Astrocyte (in vitro differentiated cells and primary cell): ENCODE measurements at regions not wholly inside any gene's neighbourhood (a gene's known extent, or its start where the extent isn't known, plus 50 kb on each side); places are given as distances from the start of the nearest gene placed in this dataset.

Source experiments
- DNase-seq: peaks from one replicate; pipeline ENCODE4 v3.0.0-alpha.2; 2010; ENCODE audit warnings: low read depth
- FAIRE-seq: peaks from 2 replicates; lab custom pipeline; 2011; peaks lifted over from hg19 to GRCh38; lab: Jason Lieb, UNC
- H2AFZ ChIP-seq: 2 replicates; pipeline ENCODE4 v1.6.0; 2012; ENCODE audit warnings: low read depth, low read length, inconsistent platforms
- H3K27ac ChIP-seq: 2 replicates; pipeline ENCODE4 v1.5.1; 2011; ENCODE audit warnings: low read depth, low read length, inconsistent platforms
- H3K27me3 ChIP-seq: 2 replicates; pipeline ENCODE4 v1.6.0; 2011; ENCODE audit warnings: low read length, inconsistent platforms; ENCODE audit not compliant: insufficient read depth
- H3K36me3 ChIP-seq: 2 replicates; pipeline ENCODE4 v1.5.1; 2011; ENCODE audit warnings: low read length, inconsistent platforms; ENCODE audit not compliant: insufficient read depth
- H3K4me1 ChIP-seq: 2 replicates; pipeline ENCODE4 v1.5.1; 2011; ENCODE audit warnings: low read length, inconsistent platforms; ENCODE audit not compliant: insufficient read depth
- H3K4me2 ChIP-seq: 2 replicates; pipeline ENCODE4 v1.6.0; 2012; ENCODE audit warnings: low read length, inconsistent platforms
- H3K4me3 ChIP-seq: 2 replicates; pipeline ENCODE4 v1.5.1; 2011; ENCODE audit warnings: low read depth, mild to moderate bottlenecking, low read length, inconsistent platforms; ENCODE audit not compliant: insufficient read depth
- H3K79me2 ChIP-seq: 2 replicates; pipeline ENCODE4 v1.6.0; 2012; ENCODE audit warnings: mild to moderate bottlenecking, low read length, inconsistent platforms; ENCODE audit not compliant: insufficient read depth
- H3K9ac ChIP-seq: 2 replicates; pipeline ENCODE4 v1.6.0; 2012; ENCODE audit warnings: mild to moderate bottlenecking, low read length, inconsistent platforms
- H3K9me3 ChIP-seq: 2 replicates; pipeline ENCODE4 v1.5.1; 2012; ENCODE audit warnings: low read depth, mild to moderate bottlenecking, low read length, inconsistent platforms; ENCODE audit not compliant: insufficient read depth
- H4K20me1 ChIP-seq: 2 replicates; pipeline ENCODE4 v1.6.0; 2012; ENCODE audit warnings: low read length, inconsistent platforms; ENCODE audit not compliant: insufficient read depth
- H3K27ac Mint-ChIP-seq: one replicate; pipeline ENCODE4 v1.8.0; 2021; ENCODE audit warnings: mild to moderate bottlenecking, mixed read lengths; ENCODE audit not compliant: unreplicated experiment
- H3K27me3 Mint-ChIP-seq: one replicate; pipeline ENCODE4 v1.8.0; 2021; ENCODE audit warnings: low read depth, mixed read lengths; ENCODE audit not compliant: unreplicated experiment
- H3K36me3 Mint-ChIP-seq: one replicate; pipeline ENCODE4 v1.8.0; 2021; ENCODE audit warnings: low read depth, mixed read lengths; ENCODE audit not compliant: unreplicated experiment
- H3K4me1 Mint-ChIP-seq: one replicate; pipeline ENCODE4 v1.8.0; 2021; ENCODE audit warnings: low read depth, mixed read lengths; ENCODE audit not compliant: unreplicated experiment
- H3K4me3 Mint-ChIP-seq: one replicate; pipeline ENCODE4 v1.8.0; 2021; ENCODE audit warnings: mild to moderate bottlenecking, moderate library complexity, mixed read lengths; ENCODE audit not compliant: unreplicated experiment
- H3K9me3 Mint-ChIP-seq: one replicate; pipeline ENCODE4 v1.8.0; 2021; ENCODE audit warnings: mild to moderate bottlenecking, mixed read lengths; ENCODE audit not compliant: unreplicated experiment
- CTCF ChIP-seq: IDR thresholded peaks from 2 replicates; pipeline ENCODE4 v1.5.1; 2011; ENCODE audit warnings: low read depth, mild to moderate bottlenecking, inconsistent platforms, low read length, moderate library complexity; ENCODE audit not compliant: insufficient read depth
- EZH2 ChIP-seq: IDR thresholded peaks from 2 replicates; pipeline ENCODE4 v1.6.1; 2012; ENCODE audit warnings: mild to moderate bottlenecking, low read length, inconsistent platforms; ENCODE audit not compliant: insufficient read depth

GRCh38 chr3:22724420-22724819 lies 478.7 kb upstream of the UBE2E2 start:
- no peak for FAIRE-seq
- H3K36me3 ChIP-seq: no peaks in the 10 kb centered on the region
- no peaks in the 10 kb centered on the region for H3K4me1 ChIP-seq
- H3K79me2 ChIP-seq: no peaks in the 10 kb centered on the region
- H3K27ac ChIP-seq: no peak overlapping the region
- peaks cover 3% of the 10 kb centered on the region for H3K27me3 ChIP-seq
- H3K4me1 Mint-ChIP-seq: no peaks in the 10 kb centered on the region
- H3K4me3 ChIP-seq: no peak overlapping the region
- H3K36me3 Mint-ChIP-seq: no peaks in the 10 kb centered on the region
- H3K4me3 Mint-ChIP-seq: no peak overlapping the region
- H2AFZ ChIP-seq: no peak overlapping the region
- no peak overlapping the region for H3K9ac ChIP-seq
- DNase-seq: peak; percentile 18
- no peak overlapping the region for H3K27ac Mint-ChIP-seq
- H4K20me1 ChIP-seq: no peaks in the 10 kb centered on the region
- H3K27me3 Mint-ChIP-seq: no peaks in the 10 kb centered on the region
- H3K9me3 Mint-ChIP-seq: no peaks in the 10 kb centered on the region
- TF ChIP-seq CTCF: no peak
- TF ChIP-seq EZH2: no peak
- H3K9me3 ChIP-seq: no peaks in the 10 kb centered on the region
- no peak overlapping the region for H3K4me2 ChIP-seq

GRCh38 chr3:22728406-22728805 lies 474.7 kb upstream of the UBE2E2 start:
- no peaks in the 10 kb centered on the region for H3K9me3 ChIP-seq
- H3K4me3 Mint-ChIP-seq: no peak overlapping the region
- no peaks in the 10 kb centered on the region for H3K9me3 Mint-ChIP-seq
- no peaks in the 10 kb centered on the region for H3K4me1 ChIP-seq
- H3K4me3 ChIP-seq: no peak overlapping the region
- peaks cover 4% of the 10 kb centered on the region for H3K4me1 Mint-ChIP-seq
- FAIRE-seq (no peak), DNase-seq (no peak)
- no peak overlapping the region for H3K9ac ChIP-seq
- H3K27ac ChIP-seq: no peak overlapping the region
- no peak overlapping the region for H3K27ac Mint-ChIP-seq
- H2AFZ ChIP-seq: no peak overlapping the region
- H3K36me3 ChIP-seq: no peaks in the 10 kb centered on the region
- H4K20me1 ChIP-seq: no peaks in the 10 kb centered on the region
- no peak for TF ChIP-seq CTCF
- TF ChIP-seq EZH2: no peak
- no peaks in the 10 kb centered on the region for H3K27me3 Mint-ChIP-seq
- no peak overlapping the region for H3K4me2 ChIP-seq
- H3K36me3 Mint-ChIP-seq: no peaks in the 10 kb centered on the region
- H3K79me2 ChIP-seq: no peaks in the 10 kb centered on the region
- H3K27me3 ChIP-seq: peaks cover 3% of the 10 kb centered on the region

GRCh38 chr3:22729212-22729611 lies 473.9 kb upstream of the UBE2E2 start:
- H3K4me1 ChIP-seq: no peaks in the 10 kb centered on the region
- no peak overlapping the region for H3K27ac ChIP-seq
- no peaks in the 10 kb centered on the region for H3K36me3 ChIP-seq
- H3K27me3 ChIP-seq: peaks cover 3% of the 10 kb centered on the region
- no peak overlapping the region for H3K4me3 ChIP-seq
- DNase-seq (peak; percentile 22), FAIRE-seq (no peak)
- H3K9ac ChIP-seq: no peak overlapping the region
- no peak overlapping the region for H3K4me2 ChIP-seq
- H4K20me1 ChIP-seq: no peaks in the 10 kb centered on the region
- H3K27ac Mint-ChIP-seq: no peak overlapping the region
- peaks cover 4% of the 10 kb centered on the region for H3K4me1 Mint-ChIP-seq
- no peaks in the 10 kb centered on the region for H3K27me3 Mint-ChIP-seq
- no peaks in the 10 kb centered on the region for H3K36me3 Mint-ChIP-seq
- TF ChIP-seq EZH2: no peak
- TF ChIP-seq CTCF: no peak
- H3K79me2 ChIP-seq: no peaks in the 10 kb centered on the region
- no peaks in the 10 kb centered on the region for H3K9me3 Mint-ChIP-seq
- H3K9me3 ChIP-seq: no peaks in the 10 kb centered on the region
- no peak overlapping the region for H3K4me3 Mint-ChIP-seq
- H2AFZ ChIP-seq: no peak overlapping the region
